Activated CD4-positive, CD25-positive, alpha-beta regulatory T cell treated with anti-CD3 and anti-CD28 coated beads, Interleukin-2, amount 50 U/mL, for 16 hours (primary cell): ENCODE measurements at regions not wholly inside any gene's neighbourhood (a gene's known extent, or its start where the extent isn't known, plus 50 kb on each side); places are given as distances from the start of the nearest gene placed in this dataset.

Experiments used
- DNase-seq: peaks from one replicate; pipeline ENCODE4 v3.0.0-alpha.2; 2020; ENCODE audit warnings: low read depth, low spot score

DNA sequence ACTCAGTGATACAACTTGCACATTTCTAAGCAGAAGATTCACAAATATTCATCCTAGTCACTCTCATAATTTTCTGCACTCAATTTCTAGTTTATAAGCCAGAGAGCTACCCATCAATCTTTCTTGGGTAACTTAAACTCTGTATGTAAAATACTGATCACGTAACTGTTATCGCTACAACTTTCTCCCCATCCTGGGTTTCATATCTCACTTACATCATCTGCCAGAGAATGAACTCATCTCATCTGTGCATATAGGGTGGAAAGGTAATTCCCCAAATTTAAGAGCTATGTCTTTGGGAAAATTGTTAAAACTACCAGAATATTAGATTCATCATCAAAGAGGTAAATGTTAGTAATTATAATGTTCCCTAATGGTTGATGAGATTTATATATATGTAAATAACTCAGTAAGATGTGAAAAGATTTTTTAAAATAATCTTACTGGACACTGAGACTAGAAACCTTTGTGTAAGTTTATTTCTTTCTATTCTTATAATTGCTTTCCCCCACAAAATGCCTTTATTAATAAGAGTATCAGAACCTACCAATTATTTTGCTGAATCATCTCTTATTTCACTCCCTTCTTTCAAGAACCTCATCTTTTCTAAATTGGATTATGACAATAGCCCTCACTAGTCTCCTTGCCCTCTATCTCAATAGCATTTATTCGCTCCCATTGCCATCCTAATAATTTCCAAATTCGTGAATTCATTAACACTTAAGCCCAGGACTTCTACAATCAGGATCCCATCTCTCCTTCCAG lies 729.0 kb downstream of the EPHA4 start:
- DNase-seq: no peak

- no peak for DNase-seq
These were observed 726.3 kb downstream of the EPHA4 start for GRCh38 chr2:220845766-220846273.

GRCh38 chr2:220847006-220847405 lies 725.1 kb downstream of the EPHA4 start:
- no peak for DNase-seq

DNA sequence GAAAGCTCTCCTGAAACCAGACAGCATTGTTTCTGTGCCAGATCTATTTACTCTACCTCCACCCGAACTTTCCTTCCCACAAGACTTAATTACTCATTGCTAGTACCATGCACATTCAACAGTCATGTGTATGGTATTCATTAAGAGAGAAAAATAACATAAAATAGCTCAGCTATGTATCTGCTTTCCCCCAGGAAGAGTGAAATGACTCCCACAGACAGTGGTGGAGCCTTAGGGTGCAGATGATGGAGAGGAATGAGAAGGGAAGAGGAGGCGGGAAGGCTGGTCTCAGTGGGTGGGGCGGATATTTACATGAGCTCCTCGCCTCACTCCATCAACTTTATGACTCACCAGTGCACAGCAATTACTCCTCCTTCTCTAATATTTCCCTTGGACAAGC lies 724.5 kb downstream of the EPHA4 start:
- no peak for DNase-seq

- DNase-seq: no peak
These were observed 722.7 kb downstream of the EPHA4 start for GRCh38 chr2:220849433-220849832.

DNA sequence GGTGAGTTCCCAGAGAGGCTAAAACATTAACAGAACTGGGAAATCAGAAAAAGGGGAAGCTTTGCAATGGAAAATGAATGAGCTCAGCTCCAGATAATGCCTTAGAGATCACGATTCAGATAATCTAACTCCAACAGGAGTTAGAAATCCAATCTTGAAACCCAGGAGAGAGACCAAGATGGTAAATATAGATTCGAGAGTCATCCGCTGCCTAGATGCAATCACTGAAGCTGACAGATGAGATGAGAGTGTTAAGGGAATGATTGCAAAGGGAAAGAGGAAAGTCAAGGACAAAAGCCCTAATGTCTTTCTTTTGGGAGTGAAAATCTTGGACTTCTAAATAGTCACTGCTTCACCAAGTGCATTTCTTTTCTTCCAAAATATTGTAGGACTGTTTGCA lies 722.0 kb downstream of the EPHA4 start:
- DNase-seq: no peak

DNA sequence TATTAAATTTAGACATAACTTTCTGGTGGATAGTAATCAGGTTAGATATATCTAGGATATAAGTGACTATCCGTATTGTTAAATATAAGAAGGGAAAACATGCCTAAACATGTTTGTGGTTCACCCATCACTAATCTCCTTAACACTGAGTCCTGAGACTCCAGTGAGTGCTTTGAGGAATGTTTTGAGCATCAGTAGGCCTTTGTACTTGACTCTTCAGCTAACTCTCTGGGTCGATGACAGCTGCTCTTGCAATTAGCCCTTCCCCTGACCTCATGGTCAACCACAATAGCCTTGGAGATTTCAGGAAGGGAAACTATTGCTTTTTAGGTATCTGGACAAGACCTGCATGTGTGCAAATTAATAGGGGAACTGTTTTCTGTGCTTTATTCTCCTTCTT lies 716.8 kb downstream of the EPHA4 start:
- DNase-seq: no peak

DNA sequence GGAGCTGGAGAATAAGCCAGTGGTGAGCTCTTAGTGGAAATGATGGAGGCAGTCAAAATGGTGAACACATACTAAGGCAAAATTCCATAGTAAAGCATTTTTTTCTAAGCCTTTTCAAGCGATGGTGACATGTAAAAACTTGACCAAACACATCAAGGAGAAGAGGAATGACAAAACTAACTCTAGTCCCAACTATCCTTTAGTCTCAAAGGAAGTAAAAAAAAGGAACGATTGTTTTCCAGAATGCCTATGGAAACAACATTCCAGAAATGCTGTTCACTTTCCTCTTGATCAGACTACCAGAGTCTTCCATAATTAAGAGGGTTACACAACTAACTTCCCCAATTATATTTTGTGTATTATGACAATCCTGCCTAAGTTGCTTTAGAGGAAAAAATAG lies 715.6 kb downstream of the EPHA4 start:
- no peak for DNase-seq

DNA sequence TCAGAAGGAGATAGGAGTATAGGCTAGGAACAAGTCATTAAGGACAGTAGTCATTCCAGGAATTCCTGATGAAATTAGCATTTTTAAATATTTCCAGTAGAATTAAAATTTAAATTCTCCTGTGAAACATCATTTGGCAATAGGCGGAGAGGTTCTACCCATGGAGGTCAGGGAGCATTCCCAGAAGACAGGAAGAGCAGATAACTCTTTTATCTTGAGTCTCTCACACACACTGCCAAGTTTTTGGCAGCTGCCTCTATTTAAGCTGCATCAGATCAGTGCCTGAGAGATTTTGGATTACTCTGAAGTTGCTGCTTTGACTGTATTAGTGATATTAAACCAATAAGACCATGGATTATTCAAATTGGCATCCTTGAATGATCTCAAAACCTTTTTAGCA lies 714.7 kb downstream of the EPHA4 start:
- DNase-seq: no peak

DNA sequence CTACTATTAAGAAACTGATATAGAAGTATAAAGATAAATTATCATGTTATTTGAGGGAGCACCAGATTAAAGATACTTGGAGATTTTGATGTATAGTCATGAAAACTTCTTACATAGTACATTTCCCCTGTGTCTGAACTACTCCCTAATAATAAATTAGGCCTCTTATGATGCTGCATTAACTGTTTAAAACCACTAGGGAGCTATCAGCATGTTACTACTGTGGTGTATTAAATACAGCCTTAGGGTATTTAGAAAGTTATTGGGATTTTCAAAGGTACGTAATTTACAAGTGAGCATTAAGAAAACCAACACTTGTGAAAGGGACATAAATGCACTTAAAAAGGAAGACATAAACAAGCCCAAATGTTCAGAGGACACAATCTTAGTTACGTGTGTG lies 714.0 kb downstream of the EPHA4 start:
- DNase-seq: no peak

DNA sequence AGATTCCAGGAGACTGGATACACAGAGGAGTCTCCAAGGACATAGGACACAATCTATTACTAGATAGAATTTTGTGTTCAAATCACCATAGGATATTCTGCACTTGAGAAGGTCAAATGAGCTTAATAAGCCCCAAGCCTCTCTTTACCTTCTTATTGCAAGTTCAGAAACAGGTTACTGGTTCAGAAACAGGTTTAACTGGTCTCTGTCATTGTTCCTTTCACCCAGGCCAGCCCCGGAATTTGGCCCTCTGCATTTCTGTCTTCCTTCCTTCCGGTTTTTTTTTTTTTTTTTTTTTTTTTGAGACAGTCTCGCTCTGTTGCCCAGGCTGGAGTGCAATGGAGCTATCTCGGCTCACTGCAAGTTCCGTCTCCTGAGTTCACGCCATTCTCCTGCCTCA lies 700.2 kb downstream of the EPHA4 start:
- DNase-seq: no peak

DNA sequence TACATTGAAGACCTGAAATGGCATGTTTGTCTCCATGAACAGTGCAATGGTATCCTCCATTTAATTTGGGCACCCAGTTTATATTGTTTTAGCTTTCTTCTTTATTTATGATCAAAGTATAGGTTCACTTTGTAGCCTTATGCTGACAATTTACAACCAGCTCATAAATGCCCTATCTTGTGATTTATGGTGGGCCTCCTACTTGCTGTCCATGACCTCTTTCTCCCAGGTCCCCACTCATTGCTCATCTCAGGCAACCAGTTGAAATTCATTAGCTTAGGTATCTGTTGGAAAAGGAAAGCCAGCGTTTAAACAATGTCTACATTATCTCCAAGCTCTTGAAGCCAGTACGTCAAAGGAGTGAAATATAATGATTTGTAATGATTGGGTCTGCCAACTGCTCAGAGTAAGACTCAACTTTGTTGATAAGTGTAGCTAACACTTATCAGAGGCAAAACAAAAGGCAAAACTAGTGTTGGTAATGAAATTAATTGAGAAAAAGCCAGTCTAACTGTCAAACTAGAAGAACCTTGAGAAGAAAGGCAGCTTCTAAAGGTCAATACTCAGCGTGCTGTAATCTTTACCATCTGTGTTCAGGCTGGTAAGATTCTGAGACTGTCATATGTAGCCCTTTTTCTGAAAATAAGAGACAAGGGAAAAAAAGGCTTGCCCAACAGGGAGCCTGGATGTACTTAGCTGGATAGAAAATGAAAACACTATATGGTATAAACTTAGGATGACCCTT lies 695.9 kb downstream of the EPHA4 start:
- no peak for DNase-seq

DNA sequence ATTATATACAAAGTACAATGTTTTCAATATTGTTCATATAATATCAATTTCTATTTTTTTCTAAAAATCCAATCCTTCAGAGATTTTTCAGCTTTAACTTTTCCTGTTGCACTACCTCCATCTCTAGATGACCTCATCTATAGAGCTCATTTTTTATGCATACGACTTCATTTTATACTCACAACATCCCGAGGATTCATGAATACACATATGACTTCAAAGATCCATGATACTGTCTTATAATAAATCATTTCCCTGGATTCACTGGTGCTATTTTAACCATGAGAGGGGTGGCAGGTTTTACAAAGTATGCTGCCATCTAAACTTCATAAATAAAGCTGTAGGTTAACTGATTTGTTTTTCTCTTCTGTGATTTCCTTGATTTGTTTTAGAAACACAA lies 694.6 kb downstream of the EPHA4 start:
- DNase-seq: no peak

GRCh38 chr2:220877897-220878296 lies 694.2 kb downstream of the EPHA4 start:
- no peak for DNase-seq

GRCh38 chr2:220880623-220881596 lies 691.2 kb downstream of the EPHA4 start:
- no peak for DNase-seq

- DNase-seq: no peak
These were observed 689.6 kb downstream of the EPHA4 start for GRCh38 chr2:220882507-220882906.

DNA sequence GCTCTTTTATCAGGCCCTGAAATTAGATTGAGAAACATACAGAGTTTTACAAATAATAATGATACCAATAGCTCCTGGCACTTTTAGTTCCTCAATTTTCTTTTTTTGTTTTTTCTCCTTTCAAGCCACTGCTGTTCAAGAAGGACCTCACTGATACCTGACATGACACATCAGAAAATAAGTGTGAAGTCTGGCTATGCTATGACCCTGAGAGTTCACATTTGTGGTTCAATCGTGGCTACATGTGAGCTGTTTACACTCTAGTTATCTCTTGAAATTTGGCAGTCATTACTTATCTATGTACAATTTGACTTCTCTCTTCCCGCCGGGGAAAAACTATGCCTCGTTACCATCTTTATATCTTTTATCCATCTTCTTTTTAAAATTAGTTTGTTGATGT lies 686.5 kb downstream of the EPHA4 start:
- DNase-seq: no peak

DNA sequence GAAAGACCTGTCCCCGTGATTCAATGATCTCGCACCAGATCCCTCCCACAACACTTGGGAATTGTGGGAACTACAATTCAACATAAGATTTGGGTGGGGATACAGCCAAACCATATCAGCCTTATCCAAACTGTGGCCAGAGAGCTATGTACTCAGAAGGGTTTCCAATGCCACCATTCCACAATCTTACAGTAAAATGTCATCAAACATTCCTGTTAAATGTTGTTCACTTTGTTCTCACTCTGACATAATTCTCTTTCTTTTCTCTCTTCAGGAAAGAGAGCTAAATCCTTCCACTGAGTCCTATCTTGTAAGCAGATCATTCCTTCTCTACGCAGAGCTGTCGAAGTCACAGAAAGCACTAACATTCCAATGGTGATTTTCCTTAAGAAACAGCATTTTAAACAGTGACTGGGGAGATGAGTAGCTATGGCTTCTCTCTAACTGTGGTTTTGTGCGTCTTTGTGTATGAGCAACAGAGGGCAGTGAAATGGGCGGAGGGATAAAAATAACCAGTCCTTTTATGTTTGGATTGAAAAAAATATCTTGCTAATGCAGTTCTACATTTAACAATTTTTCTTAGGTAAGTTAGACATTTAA lies 684.7 kb downstream of the EPHA4 start:
- DNase-seq: no peak

DNA sequence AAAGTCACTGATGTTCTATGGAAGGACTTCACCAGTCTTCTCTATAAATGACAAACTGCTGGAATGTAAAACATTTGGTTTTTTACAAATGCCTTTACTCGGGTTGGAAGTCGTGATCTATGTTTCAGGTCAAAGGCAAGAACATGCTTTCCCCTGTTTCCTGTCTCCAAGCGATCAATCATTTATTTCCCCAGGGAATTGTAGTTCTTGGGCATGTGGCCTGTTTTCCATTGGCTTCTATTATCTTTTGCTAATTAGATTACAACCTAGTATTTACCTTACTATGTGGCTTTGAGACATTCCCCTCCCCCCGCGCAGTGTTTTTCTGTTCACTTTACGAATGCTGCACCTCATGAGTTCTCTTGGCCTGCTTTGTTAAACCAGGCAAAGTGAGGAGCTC lies 684.2 kb downstream of the EPHA4 start:
- no peak for DNase-seq

DNA sequence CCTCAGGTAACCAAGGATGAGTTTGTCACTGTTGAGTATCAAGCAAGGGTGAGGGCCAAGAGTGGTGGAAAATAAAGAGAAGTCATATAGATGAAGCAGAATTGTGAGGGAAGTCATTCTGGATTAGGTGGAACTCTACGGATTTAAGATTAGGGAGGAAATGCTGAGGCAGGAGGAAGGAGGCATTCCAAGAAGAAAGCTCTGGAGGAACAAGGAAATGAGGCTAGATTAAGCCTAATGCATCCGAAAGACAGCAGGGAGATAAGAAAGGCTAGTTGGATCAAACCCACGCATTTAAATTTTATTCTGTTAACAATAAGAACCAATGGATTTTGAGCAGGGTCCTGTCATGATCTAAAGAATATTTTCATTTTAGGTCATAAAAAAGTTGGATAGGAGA lies 681.2 kb downstream of the EPHA4 start:
- no peak for DNase-seq

DNA sequence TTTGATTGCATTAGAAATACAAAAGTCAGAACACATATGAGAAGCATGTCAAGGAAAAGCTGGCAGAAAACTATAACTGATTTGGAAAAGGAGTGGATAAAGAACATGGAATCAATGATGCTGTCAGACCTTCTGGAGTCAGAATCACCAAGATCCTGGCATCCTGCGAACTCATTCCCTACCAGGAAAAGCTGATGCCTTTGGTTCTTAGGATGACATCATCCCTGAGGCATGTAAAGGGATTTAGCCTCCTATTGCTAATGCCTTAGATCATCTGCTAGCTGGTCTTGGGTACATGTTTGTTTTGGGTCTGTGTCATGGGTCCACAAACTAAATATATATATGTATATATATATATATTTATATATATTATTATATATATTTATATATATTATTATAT lies 680.7 kb downstream of the EPHA4 start:
- DNase-seq: no peak
